HG02938 (cell line): ENCODE measurements at regions not wholly inside any gene's neighbourhood (a gene's known extent, or its start where the extent isn't known, plus 50 kb on each side); places are given as distances from the start of the nearest gene placed in this dataset.

Source experiments
- ATAC-seq: cut with Tn5 transposase; IDR thresholded peaks from one replicate; pipeline ENCODE4 v1.9.1; 2021; ENCODE audit warnings: mild to moderate bottlenecking, moderate library complexity; ENCODE audit not compliant: unreplicated experiment

- ATAC-seq = no peak
These were observed 54.4 kb upstream of the PIK3R1 start for GRCh38 chr5:68161156-68161555.

DNA sequence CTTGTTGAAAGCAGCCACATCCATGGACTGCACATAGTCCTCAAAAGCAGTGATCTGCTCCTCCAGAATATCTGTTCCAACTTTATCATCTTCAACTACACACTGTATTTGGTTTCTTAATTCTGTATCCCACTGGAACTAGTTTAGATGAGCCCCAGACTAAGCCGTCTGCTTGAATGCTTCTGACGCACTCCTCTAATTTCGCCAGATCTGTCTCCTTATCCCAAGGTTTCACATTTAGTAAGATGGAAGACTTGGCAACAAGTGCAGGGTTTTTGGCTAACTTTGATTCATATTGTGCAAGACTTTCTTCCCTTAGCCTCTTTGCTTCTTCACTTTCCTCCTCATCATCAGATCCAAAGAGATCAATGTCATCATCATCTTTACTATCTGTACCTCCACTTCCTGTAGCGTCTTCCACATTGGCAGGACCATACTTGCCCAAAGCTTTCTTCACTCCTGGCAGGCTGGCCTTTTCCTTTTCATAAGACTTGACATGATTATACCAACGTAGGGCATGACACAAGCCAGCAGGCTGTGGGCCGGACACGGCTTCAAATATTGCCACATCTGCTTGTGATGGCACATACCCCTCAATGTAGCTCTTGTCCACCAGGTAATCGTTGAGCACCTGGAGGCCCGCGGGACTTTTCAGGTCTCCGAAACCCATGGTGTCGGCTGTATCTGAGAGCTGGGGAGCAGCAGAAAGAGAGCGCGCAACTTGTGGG is 56.2 kb upstream of the PIK3R1 start:
- no peak for ATAC-seq

DNA sequence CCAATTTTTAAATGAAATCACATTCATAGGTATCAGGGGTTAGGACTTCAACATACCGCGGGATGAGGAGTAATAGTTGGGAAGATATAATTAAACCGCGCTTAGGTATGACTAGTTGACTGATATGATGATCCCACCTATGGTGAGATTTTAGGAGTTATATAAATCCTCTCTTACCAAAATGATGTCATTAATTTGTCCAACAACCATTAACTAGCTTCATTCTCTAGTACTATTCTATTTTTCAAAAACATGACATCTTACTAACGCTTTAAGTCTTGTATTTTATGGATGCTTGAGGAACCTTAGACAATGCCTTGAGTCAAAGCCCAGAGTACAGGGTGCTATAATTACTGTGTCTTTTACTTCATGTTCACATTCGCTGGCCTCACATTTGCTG is 59.6 kb upstream of the PIK3R1 start:
- ATAC-seq = no peak

DNA sequence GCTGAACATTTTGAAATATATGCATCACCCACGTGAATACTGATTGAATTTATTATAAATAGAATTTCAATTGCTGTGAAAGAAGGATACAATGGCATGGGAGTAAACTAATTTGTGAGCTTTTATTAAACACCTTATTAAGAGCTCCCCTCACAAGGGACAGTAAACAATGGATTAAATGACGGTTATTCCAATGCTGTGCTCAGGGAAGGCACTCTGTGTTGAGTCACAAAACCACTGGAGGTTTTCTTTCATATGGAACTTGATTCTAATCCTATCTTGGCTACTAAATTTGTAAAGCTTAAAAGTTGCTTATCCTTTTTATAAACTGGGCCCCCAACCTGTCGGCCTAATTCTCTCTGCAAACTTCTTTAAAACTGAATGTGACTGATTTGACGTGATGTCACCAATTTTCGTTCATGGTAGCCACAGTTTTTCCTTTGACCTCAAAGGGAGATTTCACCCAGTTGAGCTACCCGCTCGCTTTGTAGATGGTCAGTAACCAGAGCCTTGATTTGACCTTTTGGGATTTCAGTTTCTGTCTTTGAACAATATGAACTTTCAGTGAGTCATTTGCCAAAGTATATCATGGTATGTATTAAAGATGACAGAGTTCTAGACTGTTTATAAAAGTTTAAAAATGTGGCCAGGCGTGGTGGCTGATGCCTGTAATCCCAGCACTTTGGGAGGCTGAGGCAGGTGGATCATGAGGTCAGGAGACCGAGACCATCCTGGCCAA is 61.3 kb upstream of the PIK3R1 start:
- no peak for ATAC-seq

DNA sequence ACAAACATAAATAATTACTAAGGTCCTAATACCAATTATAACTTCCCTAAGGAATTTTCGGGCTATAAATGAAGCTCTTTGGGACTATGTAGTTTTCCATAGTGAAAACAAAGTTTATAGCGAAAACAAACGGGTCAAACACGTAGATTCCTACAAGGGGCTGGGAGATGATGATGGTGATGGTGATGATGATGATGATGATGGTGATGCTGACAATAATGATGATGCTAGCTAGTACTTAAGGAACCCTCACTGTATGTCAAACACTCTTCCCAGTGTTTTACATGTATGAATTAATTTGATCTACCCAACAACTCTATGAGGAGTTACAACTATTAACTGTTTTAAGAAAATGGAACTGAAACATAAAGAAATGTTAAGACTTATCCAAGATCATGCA is 63.7 kb upstream of the PIK3R1 start:
- no peak for ATAC-seq

GRCh38 chr5:68149189-68149588 is 66.4 kb upstream of the PIK3R1 start:
- peak; percentile 45 for ATAC-seq

GRCh38 chr5:68148096-68148495 is 67.5 kb upstream of the PIK3R1 start:
- ATAC-seq = peak; percentile 41

DNA sequence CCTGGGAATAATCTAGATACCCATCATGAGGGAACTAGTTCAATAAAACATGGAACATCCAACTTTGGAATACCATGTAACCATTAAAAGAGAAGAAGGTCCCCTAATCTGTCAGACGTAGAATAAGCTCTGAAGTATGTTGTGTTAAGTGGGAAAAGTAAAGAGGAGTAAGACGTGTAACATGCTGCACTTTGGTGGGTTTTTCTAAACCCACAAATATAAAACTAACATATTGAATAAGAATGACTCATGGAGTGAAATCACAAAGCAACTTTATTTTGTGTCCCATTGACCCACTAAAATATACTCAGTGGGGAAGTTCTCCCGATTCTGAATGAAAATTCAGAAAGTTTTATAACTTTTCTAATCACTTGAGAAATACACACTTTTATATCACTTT is 67.9 kb upstream of the PIK3R1 start:
- ATAC-seq = peak; percentile 18

- ATAC-seq = peak; percentile 56
These were observed 74.1 kb upstream of the PIK3R1 start for GRCh38 chr5:68141494-68141893.

- ATAC-seq = peak; percentile 57
These were observed 74.8 kb upstream of the PIK3R1 start for GRCh38 chr5:68140763-68141162.

DNA sequence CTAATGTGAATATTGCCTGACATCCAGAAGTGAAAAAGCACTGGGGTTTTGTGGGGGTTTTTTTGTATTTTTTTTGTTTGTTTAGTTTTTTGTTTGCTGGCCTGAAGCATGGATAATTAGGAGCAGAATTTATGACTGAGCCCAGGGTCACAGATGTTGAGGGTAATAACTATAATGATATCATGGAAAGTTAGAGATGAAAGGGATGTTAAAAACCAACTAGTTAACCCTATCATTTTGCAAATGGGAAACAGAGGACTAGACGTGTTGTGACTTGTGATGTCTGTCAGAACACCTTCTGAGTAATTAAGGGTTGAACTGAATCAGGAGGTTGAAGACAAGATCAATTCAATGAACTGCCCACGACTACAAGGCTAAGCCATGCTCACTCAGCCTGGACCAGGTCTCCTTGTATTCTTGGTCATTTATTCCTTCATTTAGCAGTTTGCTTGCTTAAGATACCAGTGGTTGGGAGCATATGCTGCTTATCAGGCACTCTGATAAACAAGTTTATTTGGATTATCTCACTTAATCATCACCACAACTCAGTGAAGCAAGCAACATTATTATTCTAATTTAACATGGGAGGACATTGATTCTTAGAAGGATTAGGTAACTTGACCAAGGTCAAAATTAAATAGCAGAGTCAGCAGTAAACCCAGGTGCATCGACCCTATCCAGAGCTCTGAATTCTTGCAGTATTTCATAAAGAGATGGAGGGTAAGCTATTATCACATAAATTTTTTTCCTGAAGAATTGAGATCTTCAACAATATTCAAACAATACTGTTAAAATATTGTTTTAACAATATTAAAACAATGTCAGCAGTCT is 75.7 kb upstream of the PIK3R1 start:
- no peak for ATAC-seq

GRCh38 chr5:68137511-68138140 is 77.9 kb upstream of the PIK3R1 start:
- ATAC-seq = no peak

GRCh38 chr5:68134669-68135313 is 80.8 kb upstream of the PIK3R1 start:
- ATAC-seq = no peak

DNA sequence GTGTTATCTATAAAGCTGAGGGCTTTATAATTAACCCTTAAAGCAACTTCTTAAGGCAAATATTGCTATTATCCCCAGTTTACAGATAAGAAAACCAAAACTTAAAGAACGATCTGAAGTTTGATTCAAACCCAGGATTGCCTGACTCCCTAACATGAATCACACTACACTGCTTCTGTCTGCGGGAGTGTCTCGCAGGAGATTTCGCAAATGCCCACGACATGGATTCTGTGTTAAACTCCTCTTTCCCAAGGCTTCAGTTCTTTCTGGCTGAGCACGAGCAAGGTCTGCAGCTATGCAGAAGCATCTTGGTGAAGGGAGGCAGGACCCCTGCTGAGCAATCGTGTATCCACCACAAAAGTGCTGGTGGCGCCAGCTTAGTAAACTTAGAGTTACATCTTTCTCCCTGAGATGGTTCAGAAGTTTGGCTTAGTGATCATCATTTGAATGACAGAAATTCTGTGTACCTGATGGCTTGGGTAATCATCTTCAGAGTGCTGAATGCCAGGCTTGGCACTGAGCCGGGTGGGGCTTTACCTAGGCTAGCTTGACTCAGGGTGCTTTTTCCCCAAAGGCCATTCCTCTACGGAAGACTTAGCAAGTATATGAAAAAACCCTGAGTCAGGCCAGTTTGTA is 81.4 kb upstream of the PIK3R1 start:
- ATAC-seq = no peak

DNA sequence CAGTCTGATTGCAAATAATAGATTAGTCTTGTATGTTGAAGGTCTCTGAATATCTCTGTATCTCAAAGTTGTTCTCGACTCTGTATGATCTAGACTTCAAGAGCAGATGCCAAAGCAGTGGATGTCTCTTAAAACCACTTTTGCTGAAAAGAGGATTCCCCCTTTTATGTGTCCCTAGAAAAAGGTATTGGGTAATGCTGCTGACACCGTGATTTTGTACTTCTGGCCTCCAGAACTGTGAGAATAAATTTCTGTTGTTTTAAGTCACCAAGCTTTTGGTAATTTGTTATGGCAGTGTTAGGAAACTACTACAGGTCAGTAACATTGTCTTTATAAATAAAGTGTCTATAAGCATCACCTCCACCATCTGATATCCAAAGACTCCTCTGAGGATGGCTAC is 85.3 kb upstream of the PIK3R1 start:
- ATAC-seq = no peak

DNA sequence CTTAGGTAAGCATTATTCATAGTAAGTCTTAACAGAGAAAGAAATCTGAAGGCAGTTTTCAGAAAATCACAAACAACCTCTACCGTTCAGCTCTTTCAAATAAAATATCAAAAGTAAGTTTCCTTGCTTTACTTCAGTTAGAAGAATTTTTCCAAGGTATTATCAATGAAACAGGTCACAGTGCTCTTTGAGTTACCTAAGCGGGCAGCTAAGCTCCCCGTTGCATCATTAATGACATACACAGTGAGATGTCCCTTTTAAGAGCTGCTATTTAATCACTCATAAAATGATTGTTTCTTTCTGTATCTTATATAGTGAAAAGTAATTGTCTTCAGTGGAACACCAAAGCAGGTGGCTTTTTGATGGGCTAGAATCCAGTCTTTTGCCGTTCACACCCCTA is 86.2 kb upstream of the PIK3R1 start:
- no peak for ATAC-seq

GRCh38 chr5:68126886-68127285 is 88.7 kb upstream of the PIK3R1 start:
- no peak for ATAC-seq

GRCh38 chr5:68122439-68123328 is 92.9 kb upstream of the PIK3R1 start:
- no peak for ATAC-seq

- no peak for ATAC-seq
These were observed 98.6 kb upstream of the PIK3R1 start for GRCh38 chr5:68116868-68117411.
